HG02943 (cell line): ENCODE measurements at regions not wholly inside any gene's neighbourhood (a gene's known extent, or its start where the extent isn't known, plus 50 kb on each side); places are given as distances from the start of the nearest gene placed in this dataset.
A peak's percentile ranks its signal among the peaks of the same experiment; 100 is the strongest.

Source experiments
- ATAC-seq: cut with Tn5 transposase; IDR thresholded peaks from one replicate; pipeline ENCODE4 v1.9.1; 2021; ENCODE audit warnings: mild to moderate bottlenecking, low read depth, moderate library complexity; ENCODE audit not compliant: unreplicated experiment

DNA sequence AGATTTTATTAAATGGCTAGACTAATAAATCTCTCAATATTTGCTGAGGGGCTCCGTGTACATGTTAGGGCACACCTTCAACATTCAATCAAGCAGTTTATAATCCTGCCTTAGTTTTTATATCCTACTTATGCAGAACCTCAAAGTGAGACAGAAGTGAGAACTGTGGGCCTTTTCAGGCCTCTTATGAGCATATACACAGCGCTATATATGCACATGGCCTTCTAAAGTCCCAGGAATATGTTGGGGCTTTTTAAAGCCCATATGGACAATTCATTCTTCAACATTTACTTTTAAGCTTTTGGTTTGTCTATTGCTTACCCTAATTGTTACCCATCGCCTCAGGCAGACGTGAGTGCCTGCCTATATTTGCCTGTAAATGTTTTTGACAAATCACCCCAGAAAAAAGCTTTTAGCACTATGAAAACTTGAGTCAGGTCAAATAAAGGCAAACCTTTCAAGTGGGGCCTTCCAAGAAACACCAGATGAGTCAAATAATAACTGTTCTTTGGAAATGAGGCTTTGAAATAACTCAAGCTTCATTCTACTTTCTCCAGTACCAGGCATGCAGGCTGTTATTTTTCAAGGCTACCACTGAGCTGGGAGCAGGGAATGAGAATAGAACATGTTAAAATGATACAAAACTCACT, 58.2 kb downstream of the ESM1 start:
- ATAC-seq = no peak

DNA sequence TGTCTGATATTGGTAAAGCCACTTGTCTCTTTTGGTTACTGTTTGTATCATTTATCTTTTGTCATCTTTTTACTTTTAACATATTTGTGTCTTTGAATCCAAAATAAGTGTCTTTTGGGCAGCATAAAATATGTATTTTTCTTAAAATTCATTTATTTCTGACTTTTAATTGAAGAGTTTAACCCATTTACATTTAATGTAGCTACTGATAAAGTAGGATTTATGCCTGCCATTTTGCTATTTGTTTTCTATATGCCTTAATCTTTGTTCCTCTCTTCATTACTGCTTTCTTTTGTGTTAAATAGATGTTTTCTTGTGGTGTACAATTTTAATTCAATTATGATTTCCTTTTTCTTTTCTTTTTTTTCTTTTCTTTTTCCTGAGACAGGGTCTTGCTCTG, 60.9 kb downstream of the ESM1 start:
- no peak for ATAC-seq

DNA sequence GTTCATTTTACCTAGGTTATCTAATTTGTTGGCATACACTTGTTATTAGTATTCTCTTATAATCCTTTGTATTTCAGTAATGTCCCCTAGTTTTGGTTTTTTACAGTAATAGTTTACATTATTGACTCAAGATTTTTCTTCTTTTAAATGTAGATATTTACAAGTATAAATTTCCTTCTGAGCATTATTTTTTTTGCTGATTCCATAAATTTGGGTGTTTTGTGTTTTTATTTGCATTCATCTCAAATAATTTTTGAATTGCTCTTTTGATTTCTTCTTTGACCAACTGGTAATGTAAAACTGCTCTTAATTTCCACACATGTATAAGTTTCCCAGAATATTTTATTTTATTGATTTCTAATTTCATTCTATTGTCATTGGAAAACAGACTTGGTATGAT, 68.1 kb downstream of the ESM1 start:
- no peak for ATAC-seq

DNA sequence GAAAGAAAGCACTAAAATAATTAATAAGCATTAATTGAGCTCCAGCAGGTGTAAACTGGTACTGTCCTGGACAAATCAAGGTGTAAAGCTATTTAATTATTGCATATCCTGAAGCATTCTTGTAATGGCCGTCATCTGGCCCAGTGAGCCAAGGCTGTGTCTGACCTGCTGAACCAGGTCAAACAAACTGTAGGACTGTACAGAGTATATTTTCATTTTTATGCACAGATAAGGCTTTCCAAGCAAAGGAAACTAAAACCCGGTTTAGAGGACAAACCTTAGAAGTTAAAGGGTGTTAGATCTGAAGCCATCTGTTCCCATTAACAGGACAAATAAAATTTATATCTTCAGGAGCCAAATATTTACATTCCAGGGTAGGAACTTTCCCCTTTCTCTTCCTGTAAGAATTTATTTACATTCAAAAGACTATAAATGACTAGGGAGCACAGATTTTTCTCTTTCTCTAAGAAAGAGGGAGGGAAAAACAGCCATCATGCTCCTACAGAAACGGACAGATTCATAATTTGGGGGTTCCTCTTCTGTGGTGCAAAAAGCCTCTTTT, 69.8 kb downstream of the ESM1 start:
- no peak for ATAC-seq

DNA sequence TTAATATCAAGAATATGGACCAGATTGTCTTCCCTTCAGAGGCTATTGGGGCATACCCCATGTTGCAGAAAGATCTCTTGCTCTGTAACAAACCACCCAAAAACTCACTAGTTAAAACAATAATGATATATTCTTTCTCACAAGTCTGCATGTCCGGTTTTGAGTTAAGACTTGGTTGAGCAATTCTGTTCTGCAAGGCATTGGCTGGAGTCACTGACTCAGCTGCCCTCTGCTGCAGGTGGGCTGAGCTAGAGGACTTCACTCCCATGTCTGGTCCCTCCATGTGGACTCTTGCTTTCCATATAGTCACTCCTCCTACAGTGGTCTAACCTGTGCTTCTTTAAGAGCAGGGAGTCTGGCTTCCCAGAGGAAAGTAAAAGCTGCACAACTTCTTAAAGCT, 73.4 kb downstream of the ESM1 start:
- ATAC-seq = no peak

DNA sequence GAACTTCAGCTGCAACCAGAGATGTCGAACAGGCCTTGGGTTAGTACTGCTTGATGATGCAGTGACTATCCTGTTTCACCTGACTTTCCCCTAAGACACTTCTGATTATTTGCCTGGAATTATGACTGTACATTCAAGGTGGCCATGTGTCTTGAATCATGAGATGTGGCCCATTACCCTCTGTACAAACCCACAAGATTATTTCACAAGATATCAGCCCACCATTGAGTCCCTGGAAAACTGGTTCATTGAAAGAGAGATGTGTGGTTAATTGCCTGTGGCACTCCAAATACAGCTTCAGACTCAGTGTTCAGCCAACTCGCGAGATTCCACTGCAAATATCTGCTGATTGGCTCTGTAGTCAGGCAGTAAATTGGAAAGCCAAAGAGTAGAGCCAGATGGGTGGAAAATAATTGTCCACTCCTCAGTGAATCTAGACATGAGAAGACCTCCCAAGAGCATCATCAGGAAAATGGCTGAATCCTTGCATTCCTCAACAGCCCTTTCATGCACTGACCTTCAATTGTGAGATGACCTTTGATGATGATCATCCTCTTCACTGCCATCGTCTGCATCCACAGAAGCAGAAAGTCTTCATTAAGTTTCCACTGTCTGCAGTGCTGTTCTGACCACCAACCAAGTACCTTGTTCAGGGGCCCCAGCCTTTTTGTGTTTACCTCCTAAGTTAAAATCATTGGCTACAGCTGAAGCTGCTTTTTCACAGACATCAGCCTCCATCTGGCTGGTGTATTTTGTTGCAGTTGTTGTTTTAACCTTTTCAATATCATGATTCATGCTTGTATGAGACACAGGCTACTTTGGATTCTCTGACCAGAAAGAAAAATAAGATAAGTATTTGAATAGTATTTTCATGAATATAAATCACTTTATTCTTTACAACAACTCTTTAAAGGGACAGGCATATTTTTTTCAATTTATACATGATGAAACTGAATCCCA, 75.2 kb downstream of the ESM1 start:
- no peak for ATAC-seq

DNA sequence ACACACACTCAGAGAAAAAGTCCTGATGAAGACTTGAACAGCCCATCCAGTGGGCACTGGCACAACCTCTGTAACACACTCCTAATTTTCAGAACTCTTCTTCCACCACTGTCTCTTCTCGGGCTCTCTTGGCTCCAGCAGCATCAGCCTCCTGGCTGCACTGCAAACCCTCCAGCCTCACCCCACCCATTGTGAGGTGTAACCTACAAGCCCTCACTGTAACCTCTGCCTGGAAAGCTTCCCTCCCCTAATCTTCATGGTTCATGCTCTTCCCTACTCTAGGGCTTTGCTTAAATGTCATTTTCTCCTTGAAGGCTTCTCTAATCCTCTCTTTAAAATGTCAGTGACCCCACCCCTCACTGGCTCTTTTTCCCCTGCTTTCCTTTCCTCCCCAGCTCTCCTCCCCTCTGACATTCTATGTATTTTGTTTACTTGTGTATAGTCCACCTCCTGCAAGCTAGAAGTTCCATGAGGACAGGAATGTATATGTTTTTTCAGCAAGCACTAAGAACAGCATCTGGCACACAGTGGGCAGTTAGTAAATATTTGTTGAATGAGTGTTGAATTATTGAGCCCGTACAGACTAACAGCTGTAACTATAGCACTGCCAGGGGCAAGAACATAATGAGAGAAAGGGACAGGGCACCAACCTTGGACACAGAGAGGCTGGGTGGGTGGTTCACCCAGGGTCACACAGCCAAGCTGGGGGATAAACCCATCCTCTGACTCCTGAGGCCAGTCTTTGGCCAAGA, 76.4 kb downstream of the ESM1 start:
- ATAC-seq = no peak

DNA sequence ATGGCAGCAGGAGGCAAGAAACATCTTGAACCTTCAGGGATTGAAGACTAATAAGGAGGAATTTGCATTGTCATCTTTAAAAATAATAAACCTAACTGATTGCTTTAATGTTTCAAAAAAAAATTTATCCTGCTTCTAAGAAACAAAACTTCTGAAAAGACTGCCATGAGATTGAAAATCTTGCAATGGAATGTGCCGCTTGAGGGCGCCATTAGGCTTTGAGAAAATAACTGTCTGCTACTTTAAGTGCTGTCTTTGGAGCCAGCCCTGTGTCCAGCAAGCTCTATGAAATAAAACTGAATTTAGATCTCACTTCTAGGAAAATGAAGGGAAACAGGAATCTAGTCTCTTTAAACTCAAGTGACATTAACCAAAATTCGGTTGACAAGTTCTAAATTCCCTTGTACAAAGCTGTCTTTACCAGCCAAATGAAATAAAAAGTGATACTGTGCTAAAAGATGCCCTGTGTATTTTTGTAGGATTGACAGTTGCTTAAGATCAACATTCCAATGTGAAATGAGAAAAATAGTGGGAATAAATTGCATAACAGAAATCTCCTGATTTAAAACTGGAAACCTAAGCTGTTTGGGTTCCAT, 79.4 kb downstream of the ESM1 start:
- no peak for ATAC-seq

DNA sequence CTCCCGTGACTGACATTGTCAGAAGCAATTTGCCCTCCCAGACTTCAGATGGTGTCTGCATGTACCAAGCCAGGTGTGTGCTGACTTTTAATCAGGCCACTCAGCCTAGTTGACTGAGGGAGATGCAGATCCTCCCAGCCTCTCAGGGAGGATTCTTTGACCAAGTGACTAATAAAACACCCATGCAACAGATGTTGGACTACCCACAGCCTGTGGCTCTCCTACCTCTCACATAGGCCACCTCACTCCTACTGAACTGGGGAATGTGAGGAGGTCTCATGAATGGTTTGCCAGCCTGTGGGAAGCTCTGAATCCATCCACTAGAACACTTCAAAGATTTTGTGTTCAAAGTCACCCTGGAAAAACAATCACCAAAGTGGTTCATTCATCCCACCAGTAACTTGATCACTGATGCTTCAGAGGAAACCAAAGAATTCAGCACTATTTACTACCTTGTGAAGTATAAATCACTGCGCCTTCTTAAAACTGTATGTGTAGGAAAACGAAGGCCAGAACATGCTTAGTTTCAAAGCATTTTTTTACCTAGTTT, 80.1 kb downstream of the ESM1 start:
- no peak for ATAC-seq

DNA sequence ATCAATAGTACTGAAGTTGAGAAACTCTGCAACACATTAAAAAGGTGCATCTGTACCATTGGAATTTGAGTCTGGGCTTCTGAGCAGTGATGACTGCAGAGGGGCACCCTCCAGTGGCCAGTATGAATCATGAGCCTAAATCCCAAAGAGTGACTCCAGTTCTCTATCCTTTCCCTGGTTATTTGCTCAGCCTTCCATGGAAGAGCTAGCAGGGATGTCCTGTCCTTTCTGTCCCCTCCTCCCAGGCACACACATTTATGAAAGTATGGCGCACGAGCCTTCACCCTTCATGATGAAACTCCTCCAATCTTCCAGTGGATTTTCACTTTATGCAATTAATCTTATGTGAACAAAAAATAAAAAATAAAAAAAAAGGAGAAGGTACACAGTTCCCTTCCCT, 81.0 kb downstream of the ESM1 start:
- no peak for ATAC-seq

DNA sequence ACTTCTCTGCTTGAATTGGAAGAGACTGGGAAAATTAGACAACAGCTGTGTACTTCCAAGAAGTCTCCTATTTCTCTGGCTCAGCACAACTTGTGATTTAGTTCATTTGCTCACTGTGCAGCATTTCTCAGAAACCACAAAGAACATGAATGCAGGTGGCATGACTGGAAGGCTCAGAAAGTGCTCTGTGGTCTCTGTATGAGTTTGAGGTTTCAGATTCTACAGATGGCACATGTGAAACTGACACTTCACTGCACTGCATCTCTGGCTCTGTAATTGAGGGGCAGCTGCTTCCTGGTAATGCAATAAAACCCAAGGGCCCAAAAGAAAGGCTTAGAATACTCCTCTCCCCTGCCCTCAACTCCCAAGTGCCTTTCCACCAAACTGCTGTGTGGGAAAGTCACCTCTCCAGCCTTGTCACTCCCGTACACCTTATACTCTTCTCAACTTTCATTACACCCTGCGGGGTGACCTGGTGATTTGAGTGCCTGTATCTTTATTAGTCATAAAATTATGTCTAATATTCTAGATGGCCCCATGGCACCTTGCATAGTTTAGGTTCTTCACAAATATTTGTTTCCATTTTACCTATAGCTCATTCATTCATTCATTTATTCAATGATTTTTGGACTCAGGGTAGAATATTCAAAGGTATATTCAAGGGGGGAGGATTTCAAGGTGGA, 82.5 kb downstream of the ESM1 start:
- peak; percentile 99 for ATAC-seq

DNA sequence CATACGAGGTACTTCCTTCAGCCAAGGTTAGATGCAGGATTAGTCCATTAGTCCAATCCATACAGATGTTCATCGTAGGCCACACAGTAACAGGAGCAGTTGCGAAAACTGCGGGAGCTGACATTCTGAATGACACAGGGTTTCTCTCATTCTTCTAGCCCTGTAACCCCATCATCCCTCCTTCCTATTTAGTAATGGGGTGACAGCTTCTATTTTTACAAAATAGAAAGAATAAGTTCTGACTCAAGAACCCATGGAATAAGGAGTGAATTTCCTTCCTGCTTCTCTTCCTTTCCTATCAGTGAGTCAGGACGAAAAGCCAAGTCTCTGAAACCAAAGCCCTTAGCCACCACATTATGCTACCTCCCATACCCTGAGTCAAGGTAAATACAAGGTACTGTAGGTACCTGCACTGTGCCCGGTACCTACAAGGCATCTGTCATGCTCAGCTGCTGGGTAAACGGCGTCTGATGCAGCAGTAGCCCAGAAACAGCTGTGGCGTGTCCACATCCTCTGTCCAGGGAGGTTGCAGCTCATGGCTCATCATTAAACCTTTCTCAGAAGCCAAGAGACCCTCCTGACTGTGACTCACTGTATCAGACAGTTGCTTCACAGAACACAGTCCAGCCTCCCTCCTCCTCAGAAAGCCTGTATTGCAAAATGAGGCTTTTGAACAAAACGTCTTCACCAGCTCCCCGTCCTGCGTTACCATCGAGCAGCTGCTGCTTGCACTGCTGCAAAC, 84.2 kb downstream of the ESM1 start:
- ATAC-seq = no peak

DNA sequence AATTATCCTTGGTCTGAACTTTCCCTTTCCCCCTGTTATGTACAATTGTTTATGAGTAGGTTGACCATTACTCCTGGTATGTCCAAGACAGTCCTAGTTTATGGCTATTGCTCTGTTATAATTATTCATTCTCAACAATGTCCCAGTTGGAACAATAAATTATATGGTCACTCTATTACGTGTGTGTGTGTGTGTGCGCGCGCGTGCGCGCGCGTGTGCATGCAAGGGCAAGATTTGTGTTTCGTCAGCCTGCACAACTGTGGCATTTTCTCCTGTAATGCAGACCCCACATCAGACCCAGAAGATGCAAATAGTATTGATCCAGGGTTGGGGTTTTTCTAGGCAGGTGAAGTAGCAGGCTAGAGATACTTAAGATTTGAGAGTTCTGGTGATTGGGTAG, 88.4 kb downstream of the ESM1 start:
- no peak for ATAC-seq

DNA sequence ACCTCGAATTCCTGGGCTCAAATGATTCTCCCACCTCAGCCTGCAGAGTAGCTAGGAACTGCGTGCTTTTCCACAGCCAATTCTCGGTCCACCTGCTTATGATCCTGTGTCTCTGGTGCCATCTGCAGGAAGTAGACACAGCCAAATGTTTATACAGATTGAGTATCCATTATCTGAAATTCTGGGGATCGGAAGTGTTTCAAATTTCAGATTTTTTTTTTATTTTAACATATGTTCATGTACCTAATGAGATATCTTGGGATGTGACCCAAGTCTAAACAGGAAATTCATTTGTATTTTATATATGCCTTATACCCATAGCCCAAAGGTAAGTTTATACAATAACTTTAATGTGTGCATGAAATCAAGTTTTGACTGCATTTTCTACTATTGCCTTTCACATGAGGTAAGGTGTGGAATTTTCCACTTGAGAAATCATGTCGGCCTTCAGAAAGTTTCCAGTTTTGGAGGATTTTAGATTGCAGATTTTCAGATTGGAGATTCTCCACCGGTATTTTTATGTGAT, 89.5 kb downstream of the ESM1 start:
- ATAC-seq = no peak

DNA sequence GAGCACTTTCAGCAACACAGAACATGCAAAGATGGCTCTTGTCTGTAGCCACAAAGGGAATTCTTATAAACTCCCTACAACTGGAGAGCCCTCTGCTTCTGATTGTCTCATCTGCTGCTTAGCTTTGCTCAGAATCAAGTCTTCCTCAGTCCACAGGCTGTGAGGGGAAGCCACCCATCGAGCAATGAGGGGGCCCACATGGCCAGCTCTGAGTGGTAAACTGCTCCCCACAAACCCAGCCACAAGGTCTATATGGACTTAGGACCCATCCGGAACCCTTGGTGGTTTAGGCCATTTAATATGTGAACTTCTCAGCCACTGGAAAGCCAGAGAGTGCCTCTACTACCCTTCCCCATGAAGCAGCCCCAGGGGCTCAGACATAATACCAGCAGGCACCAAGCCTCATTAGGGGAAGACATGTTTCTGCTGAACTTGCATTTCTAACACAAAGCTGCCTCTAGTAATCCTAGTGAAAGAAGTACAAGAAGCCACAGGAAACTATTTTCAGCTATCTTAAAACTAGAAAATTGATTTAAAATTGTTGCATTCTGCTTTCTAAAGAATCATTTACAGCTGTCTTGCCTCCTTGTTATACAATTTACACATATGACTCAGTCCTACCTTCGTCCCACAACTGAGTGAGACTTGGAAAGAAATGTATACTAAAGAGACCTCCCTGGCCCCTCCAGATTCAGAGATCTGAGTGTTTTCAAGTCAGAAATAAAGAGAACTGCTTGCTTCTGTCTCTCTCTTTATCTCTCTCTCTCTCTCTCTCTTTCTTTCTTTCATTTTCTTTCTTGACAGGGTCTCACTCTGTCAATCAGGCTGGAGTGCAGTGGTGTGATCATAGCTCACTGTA, 90.2 kb downstream of the ESM1 start:
- ATAC-seq = no peak

DNA sequence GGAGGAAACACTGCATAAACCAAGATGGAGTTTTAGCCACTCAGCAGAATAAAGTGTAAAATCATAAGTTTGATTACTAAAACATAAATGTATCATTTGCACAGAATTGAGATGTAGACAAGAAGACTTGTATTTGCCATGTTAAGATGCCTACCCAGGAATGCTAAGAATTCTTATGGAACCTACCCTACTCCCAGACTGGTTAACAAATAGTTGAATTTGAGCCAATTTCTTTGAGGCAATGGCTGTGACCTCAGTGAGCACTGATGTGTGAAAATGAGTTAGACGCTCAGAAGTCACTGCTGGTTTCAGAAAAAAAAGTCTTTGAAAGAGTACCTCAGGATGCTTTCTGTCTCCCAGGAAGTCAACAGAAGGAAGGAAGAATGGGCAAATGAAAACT, 95.6 kb downstream of the ESM1 start:
- no peak for ATAC-seq

DNA sequence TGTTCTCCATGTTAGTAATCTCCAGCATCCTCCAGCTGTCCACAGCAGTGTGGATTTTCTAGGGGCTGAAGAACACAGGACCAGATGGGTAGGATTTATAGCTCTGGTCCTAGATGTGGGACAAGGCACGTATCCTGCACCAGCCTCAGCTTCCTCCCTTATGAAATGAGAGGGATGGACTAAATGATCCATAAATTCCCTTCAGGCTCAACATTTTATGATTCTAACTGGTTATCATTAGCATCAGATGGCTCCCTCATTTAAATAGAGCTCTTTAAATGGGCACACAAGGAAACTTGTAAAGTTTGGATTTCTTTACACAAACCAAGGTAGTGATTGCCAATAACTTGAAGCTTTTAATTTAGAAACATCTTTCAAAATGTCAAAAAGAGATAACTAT, 97.7 kb downstream of the ESM1 start:
- ATAC-seq = no peak

DNA sequence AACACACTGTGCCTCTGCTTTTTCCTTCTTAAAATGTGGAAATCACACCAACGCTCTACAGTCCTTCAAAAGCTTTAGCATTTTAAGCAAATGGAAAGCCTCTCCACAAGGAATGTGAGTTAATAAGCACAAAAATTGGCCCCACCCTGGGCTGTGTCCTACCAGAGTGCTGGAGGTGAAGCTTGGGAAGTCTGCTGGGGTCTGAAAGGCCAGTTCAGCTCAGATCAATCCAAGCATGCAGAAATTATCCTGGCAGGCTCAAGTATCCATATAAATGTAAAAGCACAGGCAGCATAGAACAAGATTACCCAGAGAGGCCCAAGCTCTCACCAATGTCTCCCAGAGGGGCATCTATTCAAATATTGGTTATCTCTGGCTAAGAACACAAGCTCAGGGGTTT, 98.5 kb downstream of the ESM1 start:
- no peak for ATAC-seq
